ENCODE measurements at regions not wholly inside any gene's neighbourhood (a gene's known extent, or its start where the extent isn't known, plus 50 kb on each side); places are given as distances from the start of the nearest gene placed in this dataset.
"Not testable (repeated sequence)": the region's sequence is repeated elsewhere in the genome, so short reads cannot be mapped to it uniquely, and the experiment has no call there.

DNA sequence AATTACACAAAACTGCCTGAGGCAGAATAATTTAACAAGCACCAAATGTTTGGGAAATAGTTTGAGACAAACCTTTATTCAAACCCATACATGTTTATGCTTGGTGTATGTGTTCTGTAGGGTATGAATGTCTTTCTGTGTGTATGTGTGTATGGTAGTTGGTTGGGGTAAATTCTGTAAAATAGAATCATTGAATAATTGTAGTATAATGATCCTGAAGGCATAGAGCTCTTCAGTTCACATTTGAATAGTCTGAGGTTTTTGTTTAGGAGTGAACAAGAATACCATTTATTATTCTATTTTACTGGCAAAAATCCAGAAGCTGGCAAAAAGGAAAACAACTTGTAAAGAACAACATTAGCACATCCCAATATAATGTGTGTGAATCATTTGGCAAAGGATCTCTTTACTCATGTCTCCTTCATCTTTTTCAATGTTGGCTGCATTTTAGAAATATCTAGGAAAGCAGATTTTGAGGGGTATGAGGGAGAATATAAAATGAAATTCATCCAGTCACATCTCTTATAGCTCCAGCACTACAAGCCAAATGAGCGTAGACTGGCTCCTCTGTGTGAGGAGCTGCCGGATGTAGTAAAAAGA lies 70.4 kb upstream of the XIST start:
- no peaks in the 10 kb centered on the region for H3K27me3 ChIP-seq
- H3K4me1 ChIP-seq, result no peaks in the 10 kb centered on the region
- no peak overlapping the region for H3K4me3 ChIP-seq
- H3K36me3 ChIP-seq, result no peaks in the 10 kb centered on the region
- H3K27ac ChIP-seq, result no peak overlapping the region
- DNase-seq, result no peak
- WGBS, 2 donors, result 38 to 65% methylated on average over 2 of the region's 2 CpGs
- H3K9me3 ChIP-seq, result no peaks in the 10 kb centered on the region
- intact Hi-C loops (cut with DNase I), result no loop called here
- no peak for TF ChIP-seq POLR2A (IDR thresholded peaks at IDR 0.05)

GRCh38 chrX:73916931-73917667 lies 64.6 kb upstream of the XIST start:
- WGBS, 2 donors, result 52 to 71% methylated on average over 2 of the region's 2 CpGs
- no peak for DNase-seq

DNA sequence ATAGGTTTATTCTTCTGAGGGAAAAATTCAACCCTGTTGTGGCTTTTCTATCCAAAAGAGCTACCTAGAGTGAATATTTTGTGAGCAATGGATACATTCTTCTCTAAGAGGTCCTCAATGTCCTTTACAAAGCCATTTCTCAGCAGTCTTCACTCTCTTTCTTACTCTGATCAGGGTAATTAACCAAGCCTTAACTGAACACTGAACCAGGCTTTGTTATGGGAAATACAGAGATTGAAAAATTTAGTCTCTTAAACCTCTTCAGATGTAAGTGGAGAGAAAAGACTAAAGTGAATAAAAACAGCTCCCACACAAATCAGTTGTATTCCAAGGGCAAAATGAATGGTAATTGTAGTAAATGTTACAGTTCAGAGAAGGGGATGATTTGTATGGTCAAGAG lies 64.0 kb upstream of the XIST start:
- TF ChIP-seq POLR2A (IDR thresholded peaks at IDR 0.05), result no peak
- Histone ChIP-seq H3K27me3 (no peaks in the 10 kb centered on the region), H3K4me1 (no peaks in the 10 kb centered on the region), H3K36me3 (no peaks in the 10 kb centered on the region), H3K9me3 (no peaks in the 10 kb centered on the region), H3K27ac (no peak overlapping the region), H3K4me3 (no peak overlapping the region)
- no peak for DNase-seq
- intact Hi-C loops (cut with DNase I), result no loop called here

More at GRCh38 chrX:73916931-73917667, 64.6 kb upstream of the XIST start:
- Histone ChIP-seq H3K27me3 (no peaks in the 10 kb centered on the region), H3K27ac (no peak overlapping the region), H3K4me1 (no peaks in the 10 kb centered on the region), H3K4me3 (no peak overlapping the region), H3K9me3 (no peaks in the 10 kb centered on the region), H3K36me3 (no peaks in the 10 kb centered on the region)
- intact Hi-C loops (cut with DNase I), result no loop called here
- TF ChIP-seq EP300 (IDR thresholded peaks at IDR 0.05) (no peak), POLR2A (IDR thresholded peaks at IDR 0.05) (no peak), POLR2AphosphoS5 (IDR thresholded peaks at IDR 0.05) (no peak)
- TF ChIP-seq, protein P1, sequence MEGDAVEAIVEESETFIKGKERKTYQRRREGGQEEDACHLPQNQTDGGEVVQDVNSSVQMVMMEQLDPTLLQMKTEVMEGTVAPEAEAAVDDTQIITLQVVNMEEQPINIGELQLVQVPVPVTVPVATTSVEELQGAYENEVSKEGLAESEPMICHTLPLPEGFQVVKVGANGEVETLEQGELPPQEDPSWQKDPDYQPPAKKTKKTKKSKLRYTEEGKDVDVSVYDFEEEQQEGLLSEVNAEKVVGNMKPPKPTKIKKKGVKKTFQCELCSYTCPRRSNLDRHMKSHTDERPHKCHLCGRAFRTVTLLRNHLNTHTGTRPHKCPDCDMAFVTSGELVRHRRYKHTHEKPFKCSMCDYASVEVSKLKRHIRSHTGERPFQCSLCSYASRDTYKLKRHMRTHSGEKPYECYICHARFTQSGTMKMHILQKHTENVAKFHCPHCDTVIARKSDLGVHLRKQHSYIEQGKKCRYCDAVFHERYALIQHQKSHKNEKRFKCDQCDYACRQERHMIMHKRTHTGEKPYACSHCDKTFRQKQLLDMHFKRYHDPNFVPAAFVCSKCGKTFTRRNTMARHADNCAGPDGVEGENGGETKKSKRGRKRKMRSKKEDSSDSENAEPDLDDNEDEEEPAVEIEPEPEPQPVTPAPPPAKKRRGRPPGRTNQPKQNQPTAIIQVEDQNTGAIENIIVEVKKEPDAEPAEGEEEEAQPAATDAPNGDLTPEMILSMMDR (IDR thresholded peaks at IDR 0.05), result no peak

DNA sequence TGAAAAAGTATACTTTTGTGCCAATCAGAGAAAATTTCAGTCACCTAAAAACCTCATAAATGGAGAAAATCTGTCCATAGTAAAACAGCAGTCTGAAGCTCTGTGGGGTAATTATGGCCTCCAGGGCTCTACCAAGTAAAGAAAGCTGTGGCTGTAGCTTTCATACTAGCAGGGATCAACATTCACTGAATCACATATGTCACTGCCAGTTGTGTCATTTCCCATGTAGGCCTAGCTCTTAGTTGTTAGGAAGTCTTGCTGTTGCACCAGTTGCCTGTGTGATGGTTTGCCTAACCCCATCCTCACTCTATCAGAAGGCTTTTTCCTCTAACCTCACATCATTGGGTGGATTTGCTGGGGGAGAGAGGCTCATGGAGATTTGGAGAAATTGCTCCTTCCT lies 62.3 kb upstream of the XIST start:
- H3K9me3 ChIP-seq; H3K4me3 ChIP-seq; DNase-seq; H3K36me3 ChIP-seq; H3K4me1 ChIP-seq; H3K27ac ChIP-seq; H3K27me3 ChIP-seq; intact Hi-C loops (cut with DNase I): not testable (repeated sequence)

GRCh38 chrX:73913580-73913979 lies 61.1 kb upstream of the XIST start:
- DNase-seq, result no peak
- Histone ChIP-seq H3K4me3 (no peak overlapping the region), H3K9me3 (no peaks in the 10 kb centered on the region), H3K36me3 (no peaks in the 10 kb centered on the region), H3K4me1 (no peaks in the 10 kb centered on the region), H3K27me3 (no peaks in the 10 kb centered on the region), H3K27ac (no peak overlapping the region)
- intact Hi-C loops (cut with DNase I), result no loop called here
- WGBS, 2 donors, result 25 to 58% methylated on average over 5 of the region's 5 CpGs
- TF ChIP-seq POLR2A (IDR thresholded peaks at IDR 0.05) (no peak), EP300 (IDR thresholded peaks at IDR 0.05) (no peak), POLR2AphosphoS5 (IDR thresholded peaks at IDR 0.05) (no peak)
- TF ChIP-seq, protein P1 (IDR thresholded peaks at IDR 0.05), result no peak

DNA sequence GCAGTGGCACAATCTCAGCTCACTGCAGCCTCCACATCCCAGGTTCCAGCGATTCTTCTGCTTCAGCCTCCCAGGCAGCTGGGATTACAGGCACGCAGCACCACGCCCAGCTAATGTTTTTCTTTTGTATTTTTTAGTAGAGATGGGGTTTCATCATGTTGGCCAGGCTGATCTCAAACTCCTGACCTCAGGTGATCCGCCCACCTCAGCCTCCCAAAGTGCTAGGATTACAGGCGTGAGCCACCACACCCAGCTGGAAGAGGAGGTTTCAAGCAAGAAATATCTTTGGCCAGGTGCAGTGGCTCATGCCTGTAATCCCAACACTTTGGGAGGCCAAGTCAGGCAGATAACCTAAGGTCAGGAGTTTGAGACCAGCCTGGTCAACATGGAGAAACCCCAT lies 59.4 kb upstream of the XIST start:
- H3K36me3 ChIP-seq; H3K4me3 ChIP-seq; H3K27ac ChIP-seq; H3K9me3 ChIP-seq; H3K4me1 ChIP-seq; H3K27me3 ChIP-seq; intact Hi-C loops (cut with DNase I); DNase-seq: not testable (repeated sequence)
- 92 to 97% methylated on average over 5 of the region's 5 CpGs for WGBS, 2 donors

DNA sequence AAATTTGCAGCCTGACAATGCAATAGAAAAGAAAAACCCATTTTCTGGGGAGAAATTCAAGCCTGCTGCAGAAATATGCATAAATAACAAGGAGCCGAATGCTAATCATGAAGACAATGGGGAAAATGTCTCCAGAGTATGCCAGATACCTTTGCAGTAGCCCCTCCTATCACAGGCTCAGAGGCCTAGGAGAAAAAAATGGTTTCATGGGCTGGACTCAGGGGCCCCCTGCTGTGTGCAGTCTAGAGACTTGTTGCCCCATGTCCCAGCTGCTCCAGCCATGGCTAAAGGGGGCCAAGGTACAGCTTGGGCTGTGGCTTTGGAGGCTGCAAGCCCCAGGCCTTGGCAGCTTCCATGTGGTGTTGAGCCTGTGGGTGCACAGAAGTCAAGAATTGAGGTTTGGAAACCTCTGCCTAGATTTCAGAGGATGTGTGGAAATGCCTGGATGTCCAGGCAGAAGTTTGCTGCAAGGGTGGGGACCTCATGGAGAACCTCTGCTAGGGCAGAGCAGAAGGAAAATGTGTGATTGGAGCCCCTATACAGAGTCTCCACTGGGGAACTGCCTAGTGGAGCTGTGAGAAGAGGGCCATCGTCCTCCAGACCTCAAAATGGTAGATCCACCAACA lies 53.3 kb upstream of the XIST start:
- H3K36me3 ChIP-seq; intact Hi-C loops (cut with DNase I): not testable (repeated sequence)
- 81 to 92% methylated on average over 2 of the region's 2 CpGs for WGBS, 2 donors

More for the DNA sequence above, 53.3 kb upstream of the XIST start:
- H3K4me1 ChIP-seq, H3K27ac ChIP-seq, DNase-seq, H3K4me3 ChIP-seq, H3K27me3 ChIP-seq, H3K9me3 ChIP-seq: not testable (repeated sequence)
